Dedifferentiated amniotic fluid mesenchymal stem cell (primary cell): ENCODE measurements at regions not wholly inside any gene's neighbourhood (a gene's known extent, or its start where the extent isn't known, plus 50 kb on each side); places are given as distances from the start of the nearest gene placed in this dataset.
"Not testable (repeated sequence)": the region's sequence is repeated elsewhere in the genome, so short reads cannot be mapped to it uniquely, and the experiment has no call there.

Experiments used
- DNase-seq: peaks from one replicate; pipeline ENCODE4 v3.0.0-alpha.2; 2016; ENCODE audit errors: extremely low spot score

- DNase-seq = no peak
Measured at GRCh38 chr5:32928761-32929160, 217.6 kb downstream of the NPR3 start.

- not testable (repeated sequence) for DNase-seq
Measured at GRCh38 chr5:32931438-32931837, 220.3 kb downstream of the NPR3 start.

- no peak for DNase-seq
Measured at GRCh38 chr5:32932241-32932935, 221.3 kb downstream of the NPR3 start.

GRCh38 chr5:32933692-32934091 lies 222.6 kb downstream of the NPR3 start:
- DNase-seq = no peak

- no peak for DNase-seq
Measured at GRCh38 chr5:32934529-32934928, 223.4 kb downstream of the NPR3 start.

- DNase-seq = no peak
Measured at GRCh38 chr5:32935283-32935682, 224.2 kb downstream of the NPR3 start.

GRCh38 chr5:32936329-32936728 lies 225.2 kb downstream of the NPR3 start:
- no peak for DNase-seq

GRCh38 chr5:32942225-32942989 lies 231.3 kb downstream of the NPR3 start:
- DNase-seq = no peak

- DNase-seq = no peak
Measured at GRCh38 chr5:32949286-32949970, 238.3 kb downstream of the NPR3 start.

- DNase-seq = no peak
Measured at GRCh38 chr5:32951003-32951402, 239.9 kb downstream of the NPR3 start.

GRCh38 chr5:32951878-32952277 lies 240.8 kb downstream of the NPR3 start:
- DNase-seq = no peak

- DNase-seq = not testable (repeated sequence)
Measured at GRCh38 chr5:32952421-32952820, 241.3 kb downstream of the NPR3 start.

- no peak for DNase-seq
Measured at GRCh38 chr5:32953694-32954093, 242.6 kb downstream of the NPR3 start.

GRCh38 chr5:32955814-32956213 lies 244.7 kb downstream of the NPR3 start:
- DNase-seq = no peak

GRCh38 chr5:32960340-32961058 lies 249.4 kb downstream of the NPR3 start:
- no peak for DNase-seq

- no peak for DNase-seq
Measured at GRCh38 chr5:32961059-32961415, 249.9 kb downstream of the NPR3 start.

GRCh38 chr5:32964261-32964660 lies 253.1 kb downstream of the NPR3 start:
- no peak for DNase-seq

- no peak for DNase-seq
Measured at GRCh38 chr5:32973646-32974045, 262.5 kb downstream of the NPR3 start.

GRCh38 chr5:32975656-32976375 lies 264.7 kb downstream of the NPR3 start:
- no peak for DNase-seq

GRCh38 chr5:32981061-32981460 lies 269.9 kb downstream of the NPR3 start:
- no peak for DNase-seq

- peak; percentile 21 for DNase-seq
Measured at GRCh38 chr5:32984851-32985610, 273.9 kb downstream of the NPR3 start.
